CD4-positive, alpha-beta T cell treated with Interleukin-4 for 1 hour (primary cell): ENCODE measurements at regions not wholly inside any gene's neighbourhood (a gene's known extent, or its start where the extent isn't known, plus 50 kb on each side); places are given as distances from the start of the nearest gene placed in this dataset.

Source experiments
- DNase-seq, 2 donors: peaks; one replicate each; pipeline ENCODE4 v3.0.0-alpha.2; 2020 to 2022

- peak in 1 of 2 donors; percentile 56 for DNase-seq
Observed at GRCh38 chr3:39000008-39000450, 51.7 kb downstream of the SCN11A start.

- DNase-seq: no peak
Observed at GRCh38 chr3:38998086-38998485, 53.7 kb downstream of the SCN11A start.

GRCh38 chr3:38996193-38996592 is 55.6 kb downstream of the SCN11A start:
- no peak for DNase-seq

- no peak for DNase-seq
Observed at GRCh38 chr3:38994251-38994650, 57.5 kb downstream of the SCN11A start.

- no peak for DNase-seq
Observed at GRCh38 chr3:38992117-38992760, 59.5 kb downstream of the SCN11A start.

- DNase-seq: no peak
Observed at GRCh38 chr3:38990621-38991020, 61.1 kb downstream of the SCN11A start.

- no peak for DNase-seq
Observed at GRCh38 chr3:38989917-38990510, 61.7 kb downstream of the SCN11A start.

- no peak for DNase-seq
Observed at GRCh38 chr3:38988955-38989354, 62.8 kb downstream of the SCN11A start.

GRCh38 chr3:38987456-38987855 is 64.3 kb downstream of the SCN11A start:
- DNase-seq: no peak

- no peak for DNase-seq
Observed at GRCh38 chr3:38986901-38987300, 64.8 kb downstream of the SCN11A start.

- DNase-seq: no peak
Observed at GRCh38 chr3:38985981-38986380, 65.8 kb downstream of the SCN11A start.

- DNase-seq: no peak
Observed at GRCh38 chr3:38985581-38985980, 66.2 kb downstream of the SCN11A start.

- no peak for DNase-seq
Observed at GRCh38 chr3:38984731-38985130, 67.0 kb downstream of the SCN11A start.

GRCh38 chr3:38984110-38984509 is 67.6 kb downstream of the SCN11A start:
- no peak for DNase-seq

- no peak for DNase-seq
Observed at GRCh38 chr3:38980938-38981337, 70.8 kb downstream of the SCN11A start.

- DNase-seq: no peak
Observed at GRCh38 chr3:38978729-38979128, 73.0 kb downstream of the SCN11A start.

GRCh38 chr3:38970851-38971638 is 80.7 kb downstream of the SCN11A start:
- DNase-seq: no peak

- DNase-seq: no peak
Observed at GRCh38 chr3:38969317-38970235, 82.2 kb downstream of the SCN11A start.

- DNase-seq: no peak
Observed at GRCh38 chr3:38968891-38969290, 82.9 kb downstream of the SCN11A start.

GRCh38 chr3:38968403-38968802 is 83.3 kb downstream of the SCN11A start:
- DNase-seq: no peak

GRCh38 chr3:38967693-38967989 is 84.1 kb downstream of the SCN11A start:
- DNase-seq: no peak

GRCh38 chr3:38966811-38967692 is 84.7 kb downstream of the SCN11A start:
- DNase-seq: no peak
